ENCODE measurements at regions not wholly inside any gene's neighbourhood (a gene's known extent, or its start where the extent isn't known, plus 50 kb on each side); places are given as distances from the start of the nearest gene placed in this dataset.

DNA sequence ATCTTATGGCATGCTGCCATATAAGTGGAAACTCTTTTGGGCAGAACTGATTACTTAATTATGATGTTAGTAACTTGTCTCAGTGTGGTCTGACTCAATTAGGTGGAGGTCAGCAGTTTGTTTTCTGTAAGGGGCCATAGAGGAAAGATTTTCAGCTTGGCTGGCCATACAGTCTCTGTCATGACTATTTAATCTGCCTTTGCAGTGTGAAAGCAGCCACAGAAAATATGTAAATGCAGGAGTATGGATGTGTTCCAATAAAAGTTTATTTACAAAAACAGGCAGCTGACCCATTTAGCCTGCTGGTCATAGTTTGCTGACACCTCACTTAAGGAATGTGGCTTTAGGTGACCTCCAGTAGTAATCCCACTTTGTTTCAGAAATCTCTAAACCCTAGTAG, 700.7 kb downstream of the EPM2A start:
- TF ChIP-seq SUZ12 (IDR thresholded peaks at IDR 0.05; ENCODE audit: extremely low read depth, insufficient read depth, insufficient read length) (no peak), YY1 (IDR thresholded peaks at IDR 0.05; ENCODE audit: insufficient read depth, insufficient read length) (no peak), ZNF274 (IDR thresholded peaks at IDR 0.05; ENCODE audit: low read depth, low read length) (no peak)

Data from NT2/D1 (cell line).